OCI-LY7 (cell line): ENCODE measurements at regions not wholly inside any gene's neighbourhood (a gene's known extent, or its start where the extent isn't known, plus 50 kb on each side); places are given as distances from the start of the nearest gene placed in this dataset.

Experiments
- BruUV-seq: library from RNA; stranded (reverse); fragments of 400-500 nt; replicated peaks from 2 replicates; lab custom pipeline; 2021; lab: Mats Ljungman, UMichigan
- CTCF ChIA-PET: fragments of 300-600 bp; sonication (Branson Sonifier 250); formaldehyde crosslinking; loops from one replicate; lab custom pipeline; 2022; ENCODE audit warnings: antibody characterized with exemption; ENCODE audit not compliant: unreplicated experiment; lab: Charles Lee
- POLR2A ChIA-PET: fragments of 300-600 bp; sonication (Branson Sonifier 250); formaldehyde crosslinking; loops from one replicate; lab custom pipeline; 2022; ENCODE audit warnings: antibody characterized with exemption; lab: Charles Lee
- DNase-seq: peaks from one replicate; pipeline ENCODE4 v3.0.0-alpha.2; 2015; ENCODE audit warnings: low spot score
- H2AFZ ChIP-seq: fragments of 200-600 bp; sonication (generic), shearing (Covaris generic); 2 replicates; pipeline ENCODE4 v1.6.1; 2014; ENCODE audit warnings: mild to moderate bottlenecking, antibody characterized with exemption, low read length, moderate library complexity
- H3K27ac ChIP-seq: fragments of 200-600 bp; sonication (generic); 2 replicates; pipeline ENCODE4 v1.5.1; 2014; ENCODE audit warnings: mixed run types, low read depth, mild to moderate bottlenecking, moderate library complexity, low read length, inconsistent platforms; ENCODE audit not compliant: poor library complexity, severe bottlenecking
- H3K36me3 ChIP-seq: fragments of 200-600 bp; sonication (generic); 2 replicates; pipeline ENCODE4 v1.6.1; 2014; ENCODE audit warnings: mild to moderate bottlenecking, antibody characterized with exemption, low read length, moderate library complexity, mixed read lengths; ENCODE audit not compliant: insufficient read depth
- H3K4me1 ChIP-seq: fragments of 200-600 bp; sonication (generic); 2 replicates; pipeline ENCODE4 v1.5.1; 2014; ENCODE audit warnings: mild to moderate bottlenecking, low read length; ENCODE audit not compliant: insufficient read depth, poor library complexity, severe bottlenecking
- H3K4me2 ChIP-seq: fragments of 200-600 bp; sonication (generic); 2 replicates; pipeline ENCODE4 v1.6.1; 2014; ENCODE audit warnings: mild to moderate bottlenecking, low read length
- H3K4me3 ChIP-seq: fragments of 200-600 bp; sonication (generic); 2 replicates; pipeline ENCODE4 v1.5.1; 2014; ENCODE audit warnings: mild to moderate bottlenecking, low read depth, low read length; ENCODE audit not compliant: poor library complexity, severe bottlenecking
- H3K79me2 ChIP-seq: fragments of 200-600 bp; sonication (generic); 2 replicates; pipeline ENCODE4 v1.6.1; 2016; ENCODE audit warnings: low read depth, mild to moderate bottlenecking, low read length, moderate library complexity, mixed read lengths; ENCODE audit not compliant: insufficient read depth
- H3K9me2 ChIP-seq: fragments of 200-600 bp; sonication (generic); 2 replicates; pipeline ENCODE4 v1.6.1; 2016; ENCODE audit warnings: mild to moderate bottlenecking, low read length, mixed read lengths; ENCODE audit not compliant: insufficient read depth
- H3K9me3 ChIP-seq: fragments of 200-600 bp; sonication (generic); 2 replicates; pipeline ENCODE4 v1.6.1; 2014; ENCODE audit warnings: mild to moderate bottlenecking, mixed run types, low read length, mixed read lengths
- H4K20me1 ChIP-seq: fragments of 200-600 bp; sonication (generic); 2 replicates; pipeline ENCODE4 v1.6.1; 2014; ENCODE audit warnings: mild to moderate bottlenecking, antibody characterized with exemption, low read length, moderate library complexity, mixed read lengths; ENCODE audit not compliant: insufficient read depth
- EZH2phosphoT487 ChIP-seq: fragments of 200-600 bp; sonication (generic); IDR thresholded peaks from 2 replicates; pipeline ENCODE4 v1.6.1; 2018; ENCODE audit warnings: low read depth, borderline replicate concordance, mild to moderate bottlenecking, mixed run types, antibody characterized with exemption, low read length, moderate library complexity, mixed read lengths
- intact Hi-C: fragments of 100-400 bp; cut with micrococcal nuclease; formaldehyde crosslinking; loops from one replicate; pipeline ENCODE4 v1.10.0; 2022; ENCODE audit not compliant: unreplicated experiment
- TF ChIP-seq, protein P1 (sequence below): fragments of 200-600 bp; sonication (generic); conservative IDR thresholded peaks from 2 replicates; pipeline ENCODE4 v1.5.1; 2014; ENCODE audit warnings: mild to moderate bottlenecking, antibody characterized with exemption, low read length, moderate library complexity, mixed read lengths

DNA sequence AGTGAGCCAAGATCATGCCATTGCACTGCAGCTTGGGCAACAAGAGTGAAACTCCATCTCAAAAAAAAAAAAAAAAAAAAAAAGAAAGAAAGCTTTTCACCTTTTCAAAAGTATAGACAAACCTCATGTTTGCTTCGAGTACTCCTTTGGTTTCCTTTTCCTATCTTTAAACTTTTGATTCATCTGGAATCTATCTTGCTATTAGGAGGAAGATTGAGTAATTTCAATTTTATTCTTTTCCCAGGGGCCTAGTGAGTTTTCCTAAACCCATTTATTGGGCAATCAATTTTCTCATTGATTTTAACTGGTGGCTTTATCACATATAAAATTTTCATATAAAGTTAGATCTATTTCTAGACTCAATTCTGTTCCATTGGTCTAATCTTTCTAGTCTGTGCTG is 190.5 kb upstream of the VEPH1 start:
- Histone ChIP-seq H3K9me3 (no peaks in the 10 kb centered on the region), H3K79me2 (no peaks in the 10 kb centered on the region), H3K9me2 (no peaks in the 10 kb centered on the region), H3K4me3 (no peak overlapping the region), H2AFZ (no peak overlapping the region), H3K4me2 (no peak overlapping the region), H3K27ac (no peak overlapping the region), H4K20me1 (no peaks in the 10 kb centered on the region), H3K36me3 (no peaks in the 10 kb centered on the region), H3K4me1 (peaks cover 4% of the 10 kb centered on the region)
- ChIA-PET POLR2A (interaction anchor here (0.7 kb wide), 1 partner anchor 353 kb away, joined by 3 read pairs; no protein-coding TSS in a partner anchor), CTCF (no interaction called here)
- no peak for TF ChIP-seq EZH2phosphoT487
- TF ChIP-seq, protein P1, sequence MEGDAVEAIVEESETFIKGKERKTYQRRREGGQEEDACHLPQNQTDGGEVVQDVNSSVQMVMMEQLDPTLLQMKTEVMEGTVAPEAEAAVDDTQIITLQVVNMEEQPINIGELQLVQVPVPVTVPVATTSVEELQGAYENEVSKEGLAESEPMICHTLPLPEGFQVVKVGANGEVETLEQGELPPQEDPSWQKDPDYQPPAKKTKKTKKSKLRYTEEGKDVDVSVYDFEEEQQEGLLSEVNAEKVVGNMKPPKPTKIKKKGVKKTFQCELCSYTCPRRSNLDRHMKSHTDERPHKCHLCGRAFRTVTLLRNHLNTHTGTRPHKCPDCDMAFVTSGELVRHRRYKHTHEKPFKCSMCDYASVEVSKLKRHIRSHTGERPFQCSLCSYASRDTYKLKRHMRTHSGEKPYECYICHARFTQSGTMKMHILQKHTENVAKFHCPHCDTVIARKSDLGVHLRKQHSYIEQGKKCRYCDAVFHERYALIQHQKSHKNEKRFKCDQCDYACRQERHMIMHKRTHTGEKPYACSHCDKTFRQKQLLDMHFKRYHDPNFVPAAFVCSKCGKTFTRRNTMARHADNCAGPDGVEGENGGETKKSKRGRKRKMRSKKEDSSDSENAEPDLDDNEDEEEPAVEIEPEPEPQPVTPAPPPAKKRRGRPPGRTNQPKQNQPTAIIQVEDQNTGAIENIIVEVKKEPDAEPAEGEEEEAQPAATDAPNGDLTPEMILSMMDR = no peak
- no peak for DNase-seq
- BruUV-seq = no TSS peak
- intact Hi-C loops = no loop called here

DNA sequence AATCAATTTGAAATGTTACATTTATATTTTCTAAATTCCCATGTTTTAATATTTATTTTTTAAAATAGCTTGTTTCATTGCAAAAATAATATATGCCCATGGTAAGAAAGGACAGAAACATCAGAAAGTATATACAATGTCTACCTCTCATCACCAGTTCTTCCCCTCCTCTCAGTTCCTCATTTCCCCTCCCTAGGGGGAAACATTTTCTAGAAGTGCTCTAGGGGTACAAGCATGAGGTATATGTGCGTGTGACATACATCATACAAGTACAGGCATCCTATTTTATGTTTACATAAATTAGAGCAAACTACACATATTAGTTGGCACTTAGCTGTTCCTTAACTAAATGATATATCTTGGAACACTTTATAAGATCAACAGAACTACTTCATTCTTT is 189.3 kb upstream of the VEPH1 start:
- Histone ChIP-seq H3K27ac (no peak overlapping the region), H3K36me3 (no peaks in the 10 kb centered on the region), H3K4me1 (no peaks in the 10 kb centered on the region), H2AFZ (no peak overlapping the region), H3K79me2 (no peaks in the 10 kb centered on the region), H3K9me3 (no peaks in the 10 kb centered on the region), H4K20me1 (no peaks in the 10 kb centered on the region), H3K4me2 (no peak overlapping the region), H3K4me3 (no peak overlapping the region), H3K9me2 (no peaks in the 10 kb centered on the region)
- peak; percentile 14 for DNase-seq
- no TSS peak for BruUV-seq
- intact Hi-C loops = no loop called here
- ChIA-PET CTCF (no interaction called here), POLR2A (interaction anchor here (0.8 to 1.4 kb wide), 2 partner anchors 8 kb away, joined by 3 to 4 read pairs; no protein-coding TSS in a partner anchor)
- TF ChIP-seq, protein P1 = no peak
- no peak for TF ChIP-seq EZH2phosphoT487

DNA sequence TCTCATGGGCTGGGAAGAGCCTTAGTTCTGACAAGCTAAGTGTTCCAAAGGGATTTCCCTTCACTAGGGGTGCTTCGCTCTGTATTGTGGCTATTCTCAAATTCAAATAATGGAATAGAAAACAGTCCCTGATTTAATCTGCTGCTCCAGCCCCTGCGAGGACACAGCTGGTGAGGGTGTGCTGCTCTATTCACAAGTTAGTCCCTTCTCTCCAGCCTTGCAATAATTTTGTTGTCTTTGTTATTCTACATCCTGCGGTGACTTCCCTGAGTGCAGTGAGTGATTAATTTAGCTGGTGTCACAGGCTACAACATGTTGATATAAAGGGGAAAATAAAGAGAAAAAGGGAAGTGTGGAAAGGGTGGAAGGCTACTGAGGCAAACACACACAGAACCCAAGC is 180.5 kb upstream of the VEPH1 start:
- CTCF ChIA-PET = no interaction called here
- intact Hi-C loops = no loop called here
- TF ChIP-seq EZH2phosphoT487 = no peak
- TF ChIP-seq, protein P1 = no peak
- Histone ChIP-seq H3K36me3 (no peaks in the 10 kb centered on the region), H3K4me2 (no peak overlapping the region), H3K27ac (no peak overlapping the region), H2AFZ (no peak overlapping the region), H3K79me2 (no peaks in the 10 kb centered on the region), H3K4me1 (no peaks in the 10 kb centered on the region), H3K9me3 (no peaks in the 10 kb centered on the region), H4K20me1 (no peaks in the 10 kb centered on the region), H3K4me3 (no peak overlapping the region), H3K9me2 (no peaks in the 10 kb centered on the region)
- POLR2A ChIA-PET = interaction anchor here (0.6 to 1.2 kb wide), 5 partner anchors 9 to 935 kb away, joined by 3 to 4 read pairs (median 3); no protein-coding TSS in a partner anchor
- BruUV-seq = no TSS peak
- DNase-seq = no peak
